Endothelial cell of umbilical vein (primary cell): ENCODE measurements at regions not wholly inside any gene's neighbourhood (a gene's known extent, or its start where the extent isn't known, plus 50 kb on each side); places are given as distances from the start of the nearest gene placed in this dataset.

Experiments used
- POLR2A ChIP-seq: IDR thresholded peaks from 2 replicates; pipeline ENCODE4 v1.6.1; 2012; ENCODE audit warnings: low read depth, mild to moderate bottlenecking, control low read depth, low read length
- TF ChIP-seq, protein P1 (sequence below), 2 donors: IDR thresholded peaks; 1 replicate in 1 of 2; 2 replicates in 1 of 2; pipeline ENCODE4 v1.5.1; 2011; ENCODE audit warnings: low read length in 2 of 2, mild to moderate bottlenecking in 2 of 2, moderate library complexity in 2 of 2, control low read depth in 1 of 2, inconsistent platforms in 1 of 2, low read depth in 1 of 2; ENCODE audit not compliant: insufficient read depth in 1 of 2; ENCODE audit errors: extremely low read depth in 1 of 2
- TF ChIP-seq, protein P2 (sequence below): IDR thresholded peaks from 2 replicates; pipeline ENCODE4 v1.6.1; 2011; ENCODE audit not compliant: insufficient read depth, insufficient read length

DNA sequence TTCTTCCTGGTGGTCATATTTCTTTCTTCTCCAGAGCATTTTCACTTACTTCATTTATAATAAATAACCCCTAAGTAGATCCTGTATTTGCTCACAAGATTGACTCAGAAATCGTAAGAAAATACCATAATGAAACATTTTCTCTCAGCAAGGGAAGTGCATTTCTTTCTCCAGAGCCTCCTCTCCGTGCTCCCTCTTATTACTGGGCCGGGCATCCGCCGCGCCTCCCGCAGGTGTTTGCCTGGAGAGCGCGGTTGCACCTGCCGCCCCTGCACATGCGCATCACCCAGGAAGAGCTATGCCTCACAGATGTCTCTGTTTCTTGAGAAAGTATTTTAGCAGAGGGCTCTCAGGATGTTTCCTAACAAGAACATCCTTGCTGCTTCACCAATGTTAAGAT, 509.2 kb downstream of the TCERG1L start:
- no peak for TF ChIP-seq POLR2A
- TF ChIP-seq, protein P1, sequence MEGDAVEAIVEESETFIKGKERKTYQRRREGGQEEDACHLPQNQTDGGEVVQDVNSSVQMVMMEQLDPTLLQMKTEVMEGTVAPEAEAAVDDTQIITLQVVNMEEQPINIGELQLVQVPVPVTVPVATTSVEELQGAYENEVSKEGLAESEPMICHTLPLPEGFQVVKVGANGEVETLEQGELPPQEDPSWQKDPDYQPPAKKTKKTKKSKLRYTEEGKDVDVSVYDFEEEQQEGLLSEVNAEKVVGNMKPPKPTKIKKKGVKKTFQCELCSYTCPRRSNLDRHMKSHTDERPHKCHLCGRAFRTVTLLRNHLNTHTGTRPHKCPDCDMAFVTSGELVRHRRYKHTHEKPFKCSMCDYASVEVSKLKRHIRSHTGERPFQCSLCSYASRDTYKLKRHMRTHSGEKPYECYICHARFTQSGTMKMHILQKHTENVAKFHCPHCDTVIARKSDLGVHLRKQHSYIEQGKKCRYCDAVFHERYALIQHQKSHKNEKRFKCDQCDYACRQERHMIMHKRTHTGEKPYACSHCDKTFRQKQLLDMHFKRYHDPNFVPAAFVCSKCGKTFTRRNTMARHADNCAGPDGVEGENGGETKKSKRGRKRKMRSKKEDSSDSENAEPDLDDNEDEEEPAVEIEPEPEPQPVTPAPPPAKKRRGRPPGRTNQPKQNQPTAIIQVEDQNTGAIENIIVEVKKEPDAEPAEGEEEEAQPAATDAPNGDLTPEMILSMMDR (IDR thresholded peaks at IDR 0.05; ENCODE audit: extremely low read depth in 1 of 2, insufficient read depth in 1 of 2, low read depth in 1 of 2, low read length in 2 of 2) = no peak
- TF ChIP-seq, protein P2, sequence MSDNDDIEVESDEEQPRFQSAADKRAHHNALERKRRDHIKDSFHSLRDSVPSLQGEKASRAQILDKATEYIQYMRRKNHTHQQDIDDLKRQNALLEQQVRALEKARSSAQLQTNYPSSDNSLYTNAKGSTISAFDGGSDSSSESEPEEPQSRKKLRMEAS = no peak
